GM12865 (cell line): ENCODE measurements at regions not wholly inside any gene's neighbourhood (a gene's known extent, or its start where the extent isn't known, plus 50 kb on each side); places are given as distances from the start of the nearest gene placed in this dataset.

Experiments used
- DNase-seq: peaks from one replicate; pipeline ENCODE4 v3.0.0; 2010; ENCODE audit warnings: low read depth
- H3K4me3 ChIP-seq: 2 replicates; pipeline ENCODE4 v1.5.1; 2011; ENCODE audit warnings: mild to moderate bottlenecking, low read depth, low read length, control low read depth
- TF ChIP-seq, protein P1 (sequence below): IDR thresholded peaks from 2 replicates; pipeline ENCODE4 v1.5.1; 2011; ENCODE audit warnings: low read length, control low read depth, low read depth, inconsistent platforms; ENCODE audit not compliant: insufficient read depth; ENCODE audit errors: missing control alignments

DNA sequence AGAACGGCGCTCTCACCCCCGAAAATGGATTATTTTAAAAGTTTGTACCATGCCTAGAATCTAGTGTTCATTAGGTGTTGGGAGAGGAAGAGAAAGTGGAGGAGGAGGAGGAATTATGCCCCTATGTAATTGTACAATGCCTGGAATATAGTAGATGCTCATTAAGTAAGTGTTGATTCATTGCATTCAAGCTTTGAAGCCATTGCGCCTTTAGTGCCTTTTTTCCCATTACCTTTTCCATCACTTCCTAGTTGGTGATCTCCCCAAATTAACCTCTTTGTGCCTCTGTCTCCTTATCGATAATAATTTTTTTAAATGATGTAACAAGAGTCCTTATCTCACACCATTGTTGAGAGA lies 220.7 kb upstream of the PRICKLE2 start:
- no peak for DNase-seq
- TF ChIP-seq, protein P1, sequence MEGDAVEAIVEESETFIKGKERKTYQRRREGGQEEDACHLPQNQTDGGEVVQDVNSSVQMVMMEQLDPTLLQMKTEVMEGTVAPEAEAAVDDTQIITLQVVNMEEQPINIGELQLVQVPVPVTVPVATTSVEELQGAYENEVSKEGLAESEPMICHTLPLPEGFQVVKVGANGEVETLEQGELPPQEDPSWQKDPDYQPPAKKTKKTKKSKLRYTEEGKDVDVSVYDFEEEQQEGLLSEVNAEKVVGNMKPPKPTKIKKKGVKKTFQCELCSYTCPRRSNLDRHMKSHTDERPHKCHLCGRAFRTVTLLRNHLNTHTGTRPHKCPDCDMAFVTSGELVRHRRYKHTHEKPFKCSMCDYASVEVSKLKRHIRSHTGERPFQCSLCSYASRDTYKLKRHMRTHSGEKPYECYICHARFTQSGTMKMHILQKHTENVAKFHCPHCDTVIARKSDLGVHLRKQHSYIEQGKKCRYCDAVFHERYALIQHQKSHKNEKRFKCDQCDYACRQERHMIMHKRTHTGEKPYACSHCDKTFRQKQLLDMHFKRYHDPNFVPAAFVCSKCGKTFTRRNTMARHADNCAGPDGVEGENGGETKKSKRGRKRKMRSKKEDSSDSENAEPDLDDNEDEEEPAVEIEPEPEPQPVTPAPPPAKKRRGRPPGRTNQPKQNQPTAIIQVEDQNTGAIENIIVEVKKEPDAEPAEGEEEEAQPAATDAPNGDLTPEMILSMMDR, result no peak
- no peak overlapping the region for H3K4me3 ChIP-seq

DNA sequence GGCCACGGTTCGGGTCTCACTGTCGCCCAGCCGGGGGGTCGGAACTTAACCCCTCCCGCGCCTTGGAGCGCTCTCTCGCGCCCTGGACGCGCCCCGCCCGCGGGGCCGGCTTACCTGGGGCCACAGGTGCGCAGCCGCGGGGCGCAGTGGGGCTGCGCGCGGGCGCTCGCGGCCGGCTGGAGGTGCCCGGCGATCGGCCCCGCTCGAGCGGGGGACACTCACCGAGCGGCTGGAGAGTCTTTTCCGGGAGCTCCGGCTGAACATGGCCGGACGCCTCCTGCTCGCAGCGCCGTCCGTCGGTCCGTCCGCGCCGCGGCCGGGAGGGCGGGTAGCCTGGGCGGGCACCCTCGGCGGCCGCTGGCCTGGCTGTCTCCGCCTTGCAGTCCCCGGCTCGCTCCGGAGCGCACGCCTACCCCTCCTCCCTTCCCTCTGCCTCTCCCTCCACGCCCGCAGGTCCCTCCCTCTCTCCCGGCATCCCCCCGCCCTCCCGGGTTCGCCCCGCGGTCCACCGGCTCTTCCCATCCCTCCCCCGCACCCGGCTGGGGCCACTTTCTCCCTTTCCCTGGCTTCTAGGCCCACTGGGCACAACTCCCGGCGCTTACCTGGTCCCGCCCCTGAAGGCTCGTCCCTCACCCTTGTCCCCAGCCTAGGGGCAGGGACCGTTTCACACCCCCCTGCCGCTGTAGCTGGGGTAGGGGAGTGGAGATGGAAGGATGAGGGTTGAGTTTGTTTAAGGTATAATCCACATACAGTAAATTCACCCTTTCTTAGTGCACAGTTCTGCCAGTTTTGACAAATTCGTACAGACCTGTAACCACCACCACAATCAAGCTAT lies 220.1 kb upstream of the PRICKLE2 start:
- DNase-seq, result no peak
- TF ChIP-seq, protein P1, result no peak
- H3K4me3 ChIP-seq, result peak overlapping the region; percentile 36

DNA sequence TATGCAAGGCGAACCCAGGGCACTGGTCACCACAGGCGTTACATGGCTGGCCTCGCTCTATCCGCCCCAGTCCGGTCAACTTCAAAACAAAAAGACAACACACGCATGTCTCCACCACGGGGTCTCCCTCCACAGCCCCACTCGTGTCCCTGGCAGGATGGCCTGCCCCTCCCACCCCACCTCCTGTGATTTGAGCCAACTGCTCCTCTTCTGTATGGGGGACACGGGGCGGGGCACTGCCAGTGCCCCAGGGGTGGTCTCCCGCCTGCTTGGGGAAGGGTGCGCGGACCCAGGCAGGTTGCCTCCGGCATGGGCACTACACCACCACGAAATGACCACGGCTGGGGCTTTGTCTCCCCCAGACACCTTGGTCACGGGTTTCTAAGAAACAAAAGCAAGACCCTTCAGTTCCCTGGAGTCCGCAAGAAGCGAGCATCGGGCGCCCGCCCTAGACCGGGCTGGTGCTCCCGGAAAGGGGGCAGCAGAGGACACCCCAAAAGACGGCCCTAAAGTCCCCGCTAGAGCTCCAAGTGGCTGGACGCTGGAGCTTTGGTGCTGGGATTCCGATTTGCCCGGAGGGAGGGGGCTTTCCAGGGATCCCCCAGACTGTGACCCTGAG lies 219.3 kb upstream of the PRICKLE2 start:
- H3K4me3 ChIP-seq, result peak overlapping the region; percentile 36
- TF ChIP-seq, protein P1, result no peak
- DNase-seq, result no peak

DNA sequence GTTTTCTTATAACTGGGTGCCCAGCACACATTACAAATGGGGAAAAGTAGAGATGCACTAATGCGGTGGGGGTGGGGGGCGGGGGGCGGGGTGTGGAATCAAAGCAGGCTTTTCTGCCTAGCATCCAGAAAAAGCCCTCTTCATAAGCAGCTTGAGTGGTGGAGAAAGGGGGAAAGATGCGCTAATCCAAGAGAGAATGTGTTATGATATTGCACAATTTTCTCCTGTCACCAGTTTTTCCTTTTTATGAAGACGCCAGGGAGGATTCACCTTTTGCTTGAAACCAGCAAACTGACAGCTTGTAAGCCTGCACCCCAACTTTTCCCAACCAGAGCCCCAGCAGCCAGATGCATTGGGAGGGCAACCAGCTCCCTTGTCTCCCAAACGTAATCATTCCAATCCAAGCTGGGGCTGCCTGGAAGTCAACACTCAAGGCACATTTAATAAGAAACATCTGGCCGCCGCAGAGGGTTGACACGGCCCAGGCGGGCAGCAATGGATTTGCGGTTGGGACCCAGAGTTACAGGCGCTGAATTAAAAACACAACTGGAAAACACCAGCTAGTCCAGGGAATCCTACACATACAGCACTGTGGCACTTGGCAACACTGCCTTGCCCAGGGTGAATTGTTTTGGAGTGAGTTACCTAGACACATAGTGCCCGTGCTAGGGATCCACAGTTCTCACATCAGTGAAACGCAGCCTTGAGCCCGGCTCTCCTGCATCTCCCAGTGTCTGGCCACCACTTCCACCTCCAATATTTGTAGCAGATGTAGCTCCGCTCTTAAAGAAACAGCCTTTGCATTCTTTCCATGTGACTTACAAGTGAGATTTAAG lies 218.5 kb upstream of the PRICKLE2 start:
- no peak overlapping the region for H3K4me3 ChIP-seq
- DNase-seq, result no peak
- TF ChIP-seq, protein P1, result no peak

DNA sequence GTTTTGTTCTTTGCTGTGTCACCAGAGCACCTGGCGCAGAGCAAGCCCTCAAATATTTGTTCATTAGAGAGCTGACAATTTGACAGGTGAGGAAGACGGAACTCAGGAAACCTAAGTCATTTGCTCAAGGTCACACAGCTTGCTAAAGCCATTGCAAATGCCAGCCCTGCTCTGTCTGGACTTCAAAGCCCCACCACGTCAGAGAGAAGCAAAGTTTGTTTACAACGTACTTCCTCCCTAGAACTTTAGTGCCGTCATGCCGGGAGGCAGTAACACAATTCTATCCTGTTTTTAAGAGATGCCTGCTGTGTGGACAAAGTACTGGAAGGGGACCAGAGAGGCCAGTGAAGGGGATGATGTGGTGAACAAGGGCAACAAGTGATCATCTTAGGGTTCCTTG lies 216.6 kb upstream of the PRICKLE2 start:
- no peak overlapping the region for H3K4me3 ChIP-seq
- no peak for DNase-seq
- TF ChIP-seq, protein P1, result no peak

DNA sequence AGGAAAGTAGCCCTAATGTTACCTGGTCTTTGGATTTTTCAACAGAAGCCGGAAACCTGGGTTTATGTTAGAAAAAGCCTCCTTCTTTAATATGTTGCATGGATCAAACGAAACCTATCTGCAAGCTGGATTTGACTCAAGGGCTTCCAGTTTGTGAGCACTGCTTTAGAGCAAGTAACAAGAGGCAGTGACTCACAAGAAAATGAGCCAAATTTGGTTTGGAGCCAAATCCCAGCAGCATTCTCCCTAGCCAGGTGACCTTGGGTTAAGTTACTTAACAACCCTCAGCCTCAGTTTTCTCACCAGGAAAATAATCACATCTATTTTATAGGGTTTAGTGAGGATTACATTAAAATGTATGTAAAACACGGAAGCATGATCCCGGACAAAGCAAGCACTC lies 215.2 kb upstream of the PRICKLE2 start:
- TF ChIP-seq, protein P1, result no peak
- DNase-seq, result no peak
- H3K4me3 ChIP-seq, result no peak overlapping the region
